Nephron progenitor cell (in vitro differentiated cells): ENCODE measurements at regions not wholly inside any gene's neighbourhood (a gene's known extent, or its start where the extent isn't known, plus 50 kb on each side); places are given as distances from the start of the nearest gene placed in this dataset.
A peak's percentile ranks its signal among the peaks of the same experiment; 100 is the strongest.

Experiments
- DNase-seq: peaks from one replicate; pipeline ENCODE4 v3.0.0; 2021
- H3K27ac Mint-ChIP-seq: 2 replicates; pipeline ENCODE4 v1.8.0; 2021; ENCODE audit warnings: mild to moderate bottlenecking, moderate library complexity, mixed read lengths
- H3K27me3 Mint-ChIP-seq: 2 replicates; pipeline ENCODE4 v1.8.0; 2021; ENCODE audit warnings: mild to moderate bottlenecking, low read depth, mixed read lengths; ENCODE audit not compliant: poor library complexity
- H3K36me3 Mint-ChIP-seq: 2 replicates; pipeline ENCODE4 v1.8.0; 2021; ENCODE audit warnings: low read depth, mixed read lengths
- H3K4me1 Mint-ChIP-seq: 2 replicates; pipeline ENCODE4 v1.8.0; 2021; ENCODE audit warnings: mixed read lengths
- H3K4me3 Mint-ChIP-seq: 2 replicates; pipeline ENCODE4 v1.8.0; 2021; ENCODE audit warnings: mild to moderate bottlenecking, moderate library complexity, mixed read lengths
- H3K9me3 Mint-ChIP-seq: 2 replicates; pipeline ENCODE4 v1.8.0; 2021; ENCODE audit warnings: mild to moderate bottlenecking, moderate library complexity, mixed read lengths
- CTCF ChIP-seq: fragments of 200-600 bp; sonication (generic); IDR thresholded peaks from 2 replicates; pipeline ENCODE4 v1.5.0; 2021; ENCODE audit warnings: antibody characterized with exemption

GRCh38 chr9:135183528-135184180 lies 96.2 kb downstream of the OLFM1 start:
- H3K4me1 Mint-ChIP-seq, result peaks cover 47% of the 10 kb centered on the region
- no peak overlapping the region for H3K4me3 Mint-ChIP-seq
- TF ChIP-seq CTCF, result no peak
- no peak overlapping the region for H3K27ac Mint-ChIP-seq
- DNase-seq, result no peak
- peaks cover 21% of the 10 kb centered on the region for H3K27me3 Mint-ChIP-seq
- H3K9me3 Mint-ChIP-seq, result no peaks in the 10 kb centered on the region
- no peaks in the 10 kb centered on the region for H3K36me3 Mint-ChIP-seq

GRCh38 chr9:135184181-135185053 lies 96.9 kb downstream of the OLFM1 start:
- DNase-seq, result peak; percentile 59
- Mint-ChIP-seq H3K27me3 (peaks cover 21% of the 10 kb centered on the region), H3K4me1 (peaks cover 44% of the 10 kb centered on the region), H3K27ac (peak overlapping the region; percentile 57), H3K36me3 (no peaks in the 10 kb centered on the region), H3K4me3 (no peak overlapping the region), H3K9me3 (no peaks in the 10 kb centered on the region)
- TF ChIP-seq CTCF, result no peak

- no peak for DNase-seq
- Mint-ChIP-seq H3K27me3 (peaks cover 21% of the 10 kb centered on the region), H3K4me1 (peaks cover 44% of the 10 kb centered on the region), H3K36me3 (no peaks in the 10 kb centered on the region), H3K9me3 (no peaks in the 10 kb centered on the region), H3K4me3 (no peak overlapping the region), H3K27ac (no peak overlapping the region)
- TF ChIP-seq CTCF, result no peak
Observed at GRCh38 chr9:135185060-135185459, 97.6 kb downstream of the OLFM1 start.

- peaks cover 44% of the 10 kb centered on the region for H3K4me1 Mint-ChIP-seq
- no peaks in the 10 kb centered on the region for H3K9me3 Mint-ChIP-seq
- no peak for DNase-seq
- peak overlapping the region; percentile 15 for H3K4me3 Mint-ChIP-seq
- H3K27me3 Mint-ChIP-seq, result peaks cover 27% of the 10 kb centered on the region
- no peak overlapping the region for H3K27ac Mint-ChIP-seq
- H3K36me3 Mint-ChIP-seq, result no peaks in the 10 kb centered on the region
- no peak for TF ChIP-seq CTCF
Observed at GRCh38 chr9:135186248-135187164, 99.0 kb downstream of the OLFM1 start.

GRCh38 chr9:135187365-135187764 lies 99.9 kb downstream of the OLFM1 start:
- no peaks in the 10 kb centered on the region for H3K36me3 Mint-ChIP-seq
- no peak for DNase-seq
- no peak overlapping the region for H3K27ac Mint-ChIP-seq
- H3K4me1 Mint-ChIP-seq, result peaks cover 44% of the 10 kb centered on the region
- peaks cover 30% of the 10 kb centered on the region for H3K27me3 Mint-ChIP-seq
- TF ChIP-seq CTCF, result no peak
- no peak overlapping the region for H3K4me3 Mint-ChIP-seq
- H3K9me3 Mint-ChIP-seq, result no peaks in the 10 kb centered on the region
